Left ventricle myocardium inferior (tissue), 1 donor: ENCODE measurements at regions not wholly inside any gene's neighbourhood (a gene's known extent, or its start where the extent isn't known, plus 50 kb on each side); places are given as distances from the start of the nearest gene placed in this dataset.
"Not testable (repeated sequence)": the region's sequence is repeated elsewhere in the genome, so short reads cannot be mapped to it uniquely, and the experiment has no call there.

ENCODE experiments used
- DNase-seq: peaks from one replicate; pipeline ENCODE4 v3.0.0-alpha.2; 2020
- H3K27ac ChIP-seq: fragments of 200-600 bp; replicated peaks from 2 replicates; pipeline ENCODE4 v1.8.0; 2021
- H3K27me3 ChIP-seq: fragments of 200-600 bp; 2 replicates; pipeline ENCODE4 v1.8.0; 2021; ENCODE audit warnings: low read depth
- H3K36me3 ChIP-seq: fragments of 200-600 bp; 2 replicates; pipeline ENCODE4 v1.8.0; 2021
- H3K4me1 ChIP-seq: fragments of 200-600 bp; 2 replicates; pipeline ENCODE4 v1.8.0; 2021
- H3K4me3 ChIP-seq: fragments of 200-600 bp; 2 replicates; pipeline ENCODE4 v1.8.0; 2021; ENCODE audit warnings: mild to moderate bottlenecking, moderate library complexity
- H3K9me3 ChIP-seq: fragments of 200-600 bp; replicated peaks from 2 replicates; pipeline ENCODE4 v1.8.0; 2021
- CTCF ChIP-seq: fragments of 200-600 bp; IDR thresholded peaks from 2 replicates; pipeline ENCODE4 v1.8.0; 2021; ENCODE audit warnings: antibody characterized with exemption, mild to moderate bottlenecking, borderline replicate concordance
- intact Hi-C: fragments of 100-400 bp; cut with micrococcal nuclease; formaldehyde crosslinking; loops from one replicate; pipeline ENCODE4 v1.11.0; 2022
- donor health status: DM: no; HTN: yes; CAD: no; lungs with severe emphysema.

GRCh38 chr2:742221-742620 lies 65.0 kb upstream of the TMEM18 start:
- H3K27me3 ChIP-seq: peaks cover 70% of the 10 kb centered on the region
- H3K4me1 ChIP-seq: peaks cover 17% of the 10 kb centered on the region
- no peak overlapping the region for H3K27ac ChIP-seq
- H3K36me3 ChIP-seq: no peaks in the 10 kb centered on the region
- peaks cover 9% of the 10 kb centered on the region for H3K9me3 ChIP-seq
- no peak for DNase-seq
- intact Hi-C loops: no loop called here
- TF ChIP-seq CTCF: no peak
- no peak overlapping the region for H3K4me3 ChIP-seq

DNA sequence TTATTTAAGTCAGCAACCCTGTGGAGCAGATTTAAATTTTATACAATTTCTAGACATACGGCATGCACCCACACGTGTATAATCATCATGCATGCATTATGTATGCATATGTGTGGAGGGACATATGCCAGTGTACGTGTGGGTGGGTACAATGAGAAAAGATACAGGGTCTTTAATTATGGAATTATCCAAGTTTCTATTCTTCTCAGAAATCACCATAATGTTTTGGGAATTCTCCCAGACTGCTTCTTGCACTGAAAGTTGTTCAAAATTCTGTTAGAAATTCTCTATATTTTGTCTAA lies 63.9 kb upstream of the TMEM18 start:
- TF ChIP-seq CTCF: no peak
- peak overlapping the region; percentile 69 for H3K4me3 ChIP-seq
- no peak for DNase-seq
- no peak overlapping the region for H3K27ac ChIP-seq
- peaks cover 9% of the 10 kb centered on the region for H3K9me3 ChIP-seq
- peaks cover 17% of the 10 kb centered on the region for H3K4me1 ChIP-seq
- H3K36me3 ChIP-seq: no peaks in the 10 kb centered on the region
- H3K27me3 ChIP-seq: peaks cover 70% of the 10 kb centered on the region
- intact Hi-C loops: no loop called here

GRCh38 chr2:740322-741194 lies 63.4 kb upstream of the TMEM18 start:
- intact Hi-C loops, H3K27ac ChIP-seq: not testable (repeated sequence)
- peaks cover 17% of the 10 kb centered on the region for H3K4me1 ChIP-seq

DNA sequence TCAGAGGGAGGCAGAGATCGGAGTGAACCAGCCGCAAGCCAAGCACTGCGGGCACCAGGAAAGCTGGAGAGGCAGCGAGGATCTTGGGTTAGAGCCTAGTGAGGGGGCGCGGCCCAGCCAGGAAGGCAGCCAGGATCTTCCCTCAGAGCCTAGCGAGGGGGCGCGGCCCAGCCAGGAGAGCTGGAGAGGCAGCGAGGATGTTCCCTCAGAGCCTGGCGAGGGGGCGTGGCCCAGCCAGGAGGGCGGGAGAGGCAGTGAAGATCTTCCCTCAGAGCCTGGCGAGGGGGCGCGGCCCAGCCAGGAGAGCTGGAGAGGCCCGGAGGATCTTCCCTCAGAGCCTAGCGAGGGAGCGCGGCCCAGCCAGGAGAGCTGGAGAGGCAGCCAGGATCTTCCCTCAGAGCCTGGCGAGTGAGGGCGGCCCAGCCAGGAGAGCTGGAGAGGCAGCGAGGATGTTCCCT lies 62.7 kb upstream of the TMEM18 start:
- H3K9me3 ChIP-seq, H3K36me3 ChIP-seq, DNase-seq, intact Hi-C loops, H3K27ac ChIP-seq: not testable (repeated sequence)
- H3K27me3 ChIP-seq: peaks cover 75% of the 10 kb centered on the region
- peak overlapping the region; percentile 69 for H3K4me3 ChIP-seq
- peaks cover 17% of the 10 kb centered on the region for H3K4me1 ChIP-seq

More at GRCh38 chr2:740322-741194, 63.4 kb upstream of the TMEM18 start:
- peak overlapping the region; percentile 69 for H3K4me3 ChIP-seq
- not testable (repeated sequence) for H3K36me3 ChIP-seq, H3K9me3 ChIP-seq
- DNase-seq: peak; percentile 49
- peaks cover 75% of the 10 kb centered on the region for H3K27me3 ChIP-seq

GRCh38 chr2:736939-737338 lies 59.7 kb upstream of the TMEM18 start:
- Histone ChIP-seq H3K27me3 (peaks cover 77% of the 10 kb centered on the region), H3K4me3 (no peak overlapping the region), H3K4me1 (peaks cover 17% of the 10 kb centered on the region), H3K27ac (no peak overlapping the region), H3K36me3 (no peaks in the 10 kb centered on the region), H3K9me3 (no peaks in the 10 kb centered on the region)
- no peak for DNase-seq
- intact Hi-C loops: no loop called here
- TF ChIP-seq CTCF: no peak

GRCh38 chr2:735670-736218 lies 58.5 kb upstream of the TMEM18 start:
- no peak for DNase-seq
- Histone ChIP-seq H3K36me3 (no peaks in the 10 kb centered on the region), H3K4me1 (peaks cover 13% of the 10 kb centered on the region), H3K9me3 (no peaks in the 10 kb centered on the region), H3K4me3 (no peak overlapping the region), H3K27ac (no peak overlapping the region), H3K27me3 (peaks cover 78% of the 10 kb centered on the region)
- TF ChIP-seq CTCF: no peak
- intact Hi-C loops: no loop called here
